ENCODE measurements at regions not wholly inside any gene's neighbourhood (a gene's known extent, or its start where the extent isn't known, plus 50 kb on each side); places are given as distances from the start of the nearest gene placed in this dataset.
"Not testable (repeated sequence)": the region's sequence is repeated elsewhere in the genome, so short reads cannot be mapped to it uniquely, and the experiment has no call there.

DNA sequence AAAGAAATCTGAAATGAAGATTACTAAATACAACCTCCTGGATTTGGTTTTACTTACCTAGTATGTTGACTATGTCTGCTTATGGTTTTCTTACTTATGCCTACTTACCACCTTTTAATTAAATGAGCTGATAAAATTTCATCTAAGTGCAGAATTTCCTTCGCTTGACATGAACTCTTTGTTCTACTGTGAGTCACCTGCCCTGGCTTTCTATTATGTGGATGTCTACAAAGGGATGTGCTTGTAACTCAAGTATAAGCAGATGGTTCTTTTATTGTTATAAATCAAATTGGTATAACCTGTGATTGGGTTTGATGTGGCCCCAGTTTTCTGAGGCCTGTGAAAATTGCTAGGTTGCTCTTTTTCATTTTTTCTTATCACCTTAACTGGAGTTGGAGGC lies 389.1 kb upstream of the ANKRD30A start:
- FAIRE-seq (no peak), DNase-seq (ENCODE audit: low read depth, low spot score) (no peak)
- no peak overlapping the region for H2AFZ ChIP-seq (ENCODE audit: low read depth, low read length)
- H3K36me3 ChIP-seq (ENCODE audit: control insufficient read depth in 2 of 2, extremely low read depth in 1 of 2, insufficient read depth in 2 of 2, low read length in 2 of 2), result no peaks in the 10 kb centered on the region
- H3K4me1 ChIP-seq (ENCODE audit: control insufficient read depth, extremely low read depth, insufficient read depth, low read length), result no peaks in the 10 kb centered on the region
- TF ChIP-seq FOS (IDR thresholded peaks at IDR 0.05; ENCODE audit: borderline replicate concordance, insufficient read depth, low read length), result no peak
- no peak for TF ChIP-seq EZH2 (IDR thresholded peaks at IDR 0.05; ENCODE audit: borderline replicate concordance, low read depth, low read length, severe bottlenecking)
- no peak for TF ChIP-seq POLR2A (IDR thresholded peaks at IDR 0.05; ENCODE audit: low read depth, low read length)
- TF ChIP-seq JUN (IDR thresholded peaks at IDR 0.05; ENCODE audit: borderline replicate concordance, insufficient read depth, insufficient read length, low read depth), result no peak
- TF ChIP-seq POLR2AphosphoS5 (IDR thresholded peaks at IDR 0.05; ENCODE audit: insufficient read depth, low read depth, low read length), result no peak
- TF ChIP-seq, protein P1, sequence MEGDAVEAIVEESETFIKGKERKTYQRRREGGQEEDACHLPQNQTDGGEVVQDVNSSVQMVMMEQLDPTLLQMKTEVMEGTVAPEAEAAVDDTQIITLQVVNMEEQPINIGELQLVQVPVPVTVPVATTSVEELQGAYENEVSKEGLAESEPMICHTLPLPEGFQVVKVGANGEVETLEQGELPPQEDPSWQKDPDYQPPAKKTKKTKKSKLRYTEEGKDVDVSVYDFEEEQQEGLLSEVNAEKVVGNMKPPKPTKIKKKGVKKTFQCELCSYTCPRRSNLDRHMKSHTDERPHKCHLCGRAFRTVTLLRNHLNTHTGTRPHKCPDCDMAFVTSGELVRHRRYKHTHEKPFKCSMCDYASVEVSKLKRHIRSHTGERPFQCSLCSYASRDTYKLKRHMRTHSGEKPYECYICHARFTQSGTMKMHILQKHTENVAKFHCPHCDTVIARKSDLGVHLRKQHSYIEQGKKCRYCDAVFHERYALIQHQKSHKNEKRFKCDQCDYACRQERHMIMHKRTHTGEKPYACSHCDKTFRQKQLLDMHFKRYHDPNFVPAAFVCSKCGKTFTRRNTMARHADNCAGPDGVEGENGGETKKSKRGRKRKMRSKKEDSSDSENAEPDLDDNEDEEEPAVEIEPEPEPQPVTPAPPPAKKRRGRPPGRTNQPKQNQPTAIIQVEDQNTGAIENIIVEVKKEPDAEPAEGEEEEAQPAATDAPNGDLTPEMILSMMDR (IDR thresholded peaks at IDR 0.05; ENCODE audit: extremely low read depth in 1 of 2, insufficient read depth in 1 of 2, low read depth in 1 of 2, low read length in 2 of 2), result no peak
- TF ChIP-seq, protein P2, sequence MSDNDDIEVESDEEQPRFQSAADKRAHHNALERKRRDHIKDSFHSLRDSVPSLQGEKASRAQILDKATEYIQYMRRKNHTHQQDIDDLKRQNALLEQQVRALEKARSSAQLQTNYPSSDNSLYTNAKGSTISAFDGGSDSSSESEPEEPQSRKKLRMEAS (IDR thresholded peaks at IDR 0.05; ENCODE audit: insufficient read depth, insufficient read length), result no peak
- TF ChIP-seq MYC (IDR thresholded peaks at IDR 0.05; ENCODE audit: low read depth, low read length), result no peak
- no peak for TF ChIP-seq GATA2 (IDR thresholded peaks at IDR 0.05; ENCODE audit: insufficient read depth, insufficient read length, low read depth, low read length)
- H3K4me2 ChIP-seq (ENCODE audit: insufficient read depth, low read length), result no peak overlapping the region
- POLR2A ChIA-PET, result no interaction called here
- intact Hi-C loops (cut with micrococcal nuclease) (no loop called here), dilution Hi-C loops (cut with MboI; ENCODE audit: extremely low pct_ligation_motif_present, low sequenced_read_pairs) (no loop called here)
- no peaks in the 10 kb centered on the region for H3K9me3 ChIP-seq (replicated peaks; ENCODE audit: control insufficient read depth, insufficient read depth, low read length)
- CTCF ChIA-PET, result interaction anchor here (1.2 kb wide), 1 partner anchor 145 kb away, joined by 3 read pairs; no protein-coding TSS in a partner anchor
- H3K27me3 ChIP-seq (ENCODE audit: control insufficient read depth in 2 of 2, insufficient read depth in 2 of 2, low read length in 2 of 2), result no peaks in the 10 kb centered on the region
- no TSS peak for BruUV-seq (replicated peaks)
- no peak overlapping the region for H3K9ac ChIP-seq (replicated peaks; ENCODE audit: extremely low read depth, insufficient read depth, low read length)
- no peaks in the 10 kb centered on the region for H3K9me1 ChIP-seq (replicated peaks; ENCODE audit: control insufficient read depth, extremely low read depth, insufficient read depth, low read length)
- no peak overlapping the region for H3K4me3 ChIP-seq (replicated peaks in 1 of 3; ENCODE audit: insufficient read depth in 1 of 3, low read depth in 1 of 3, low read length in 3 of 3)
- no peak overlapping the region for H3K27ac ChIP-seq (ENCODE audit: insufficient read depth, low read depth, low read length)
- H3K79me2 ChIP-seq (ENCODE audit: control insufficient read depth, insufficient read depth, low read length), result no peaks in the 10 kb centered on the region
- H4K20me1 ChIP-seq (replicated peaks; ENCODE audit: control insufficient read depth, extremely low read depth, insufficient read depth, low read length), result no peaks in the 10 kb centered on the region

DNA sequence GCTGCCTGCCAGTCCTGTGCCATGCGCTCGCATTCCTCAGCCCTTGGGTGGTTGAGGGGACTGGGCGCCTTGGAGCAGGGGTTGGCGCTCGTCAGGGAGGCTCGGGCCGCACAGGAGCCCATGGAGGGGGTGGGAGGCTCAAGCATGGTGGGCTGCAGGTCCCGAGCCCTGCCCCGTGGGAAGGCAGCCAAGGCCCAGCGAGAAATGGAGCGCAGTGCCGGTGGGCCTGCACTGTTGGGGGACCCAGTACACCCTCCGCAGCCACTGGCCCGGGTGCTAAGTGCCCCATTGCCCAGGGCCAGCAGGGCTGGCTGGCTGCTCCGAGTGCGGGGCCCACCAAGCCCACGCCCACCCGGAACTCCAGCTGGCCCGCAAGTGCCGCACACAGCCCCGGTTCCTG lies 390.8 kb upstream of the ANKRD30A start:
- DNase-seq (ENCODE audit: low read depth, low spot score); H3K9me3 ChIP-seq (replicated peaks; ENCODE audit: control insufficient read depth, insufficient read depth, low read length); H3K27ac ChIP-seq (ENCODE audit: insufficient read depth, low read depth, low read length); CTCF ChIA-PET; intact Hi-C loops (cut with micrococcal nuclease); BruUV-seq (replicated peaks); H2AFZ ChIP-seq (ENCODE audit: low read depth, low read length); H3K79me2 ChIP-seq (ENCODE audit: control insufficient read depth, insufficient read depth, low read length); FAIRE-seq; H3K4me1 ChIP-seq (ENCODE audit: control insufficient read depth, extremely low read depth, insufficient read depth, low read length); H3K27me3 ChIP-seq (ENCODE audit: control insufficient read depth in 2 of 2, insufficient read depth in 2 of 2, low read length in 2 of 2); dilution Hi-C loops (cut with MboI; ENCODE audit: extremely low pct_ligation_motif_present, low sequenced_read_pairs); H3K36me3 ChIP-seq (ENCODE audit: control insufficient read depth in 2 of 2, extremely low read depth in 1 of 2, insufficient read depth in 2 of 2, low read length in 2 of 2); H3K4me2 ChIP-seq (ENCODE audit: insufficient read depth, low read length); POLR2A ChIA-PET; H3K9me1 ChIP-seq (replicated peaks; ENCODE audit: control insufficient read depth, extremely low read depth, insufficient read depth, low read length); H4K20me1 ChIP-seq (replicated peaks; ENCODE audit: control insufficient read depth, extremely low read depth, insufficient read depth, low read length); H3K9ac ChIP-seq (replicated peaks; ENCODE audit: extremely low read depth, insufficient read depth, low read length); H3K4me3 ChIP-seq (replicated peaks in 1 of 3; ENCODE audit: insufficient read depth in 1 of 3, low read depth in 1 of 3, low read length in 3 of 3): not testable (repeated sequence)

All from endothelial cell of umbilical vein (primary cell).